LNCaP clone FGC (cell line): ENCODE measurements at regions not wholly inside any gene's neighbourhood (a gene's known extent, or its start where the extent isn't known, plus 50 kb on each side); places are given as distances from the start of the nearest gene placed in this dataset.

ENCODE experiments used
- DNase-seq: peaks from one replicate; pipeline ENCODE4 v3.0.0-alpha.2; 2011; ENCODE audit warnings: low read depth
- H3K4me3 ChIP-seq: 2 replicates; pipeline ENCODE4 v1.5.1; 2011; ENCODE audit warnings: mild to moderate bottlenecking, low read depth, low read length, control low read depth
- TF ChIP-seq, protein P1 (sequence below): IDR thresholded peaks from 2 replicates; pipeline ENCODE4 v1.5.1; 2012; ENCODE audit warnings: mild to moderate bottlenecking; ENCODE audit not compliant: control insufficient read depth, insufficient read depth; ENCODE audit errors: extremely low read depth

DNA sequence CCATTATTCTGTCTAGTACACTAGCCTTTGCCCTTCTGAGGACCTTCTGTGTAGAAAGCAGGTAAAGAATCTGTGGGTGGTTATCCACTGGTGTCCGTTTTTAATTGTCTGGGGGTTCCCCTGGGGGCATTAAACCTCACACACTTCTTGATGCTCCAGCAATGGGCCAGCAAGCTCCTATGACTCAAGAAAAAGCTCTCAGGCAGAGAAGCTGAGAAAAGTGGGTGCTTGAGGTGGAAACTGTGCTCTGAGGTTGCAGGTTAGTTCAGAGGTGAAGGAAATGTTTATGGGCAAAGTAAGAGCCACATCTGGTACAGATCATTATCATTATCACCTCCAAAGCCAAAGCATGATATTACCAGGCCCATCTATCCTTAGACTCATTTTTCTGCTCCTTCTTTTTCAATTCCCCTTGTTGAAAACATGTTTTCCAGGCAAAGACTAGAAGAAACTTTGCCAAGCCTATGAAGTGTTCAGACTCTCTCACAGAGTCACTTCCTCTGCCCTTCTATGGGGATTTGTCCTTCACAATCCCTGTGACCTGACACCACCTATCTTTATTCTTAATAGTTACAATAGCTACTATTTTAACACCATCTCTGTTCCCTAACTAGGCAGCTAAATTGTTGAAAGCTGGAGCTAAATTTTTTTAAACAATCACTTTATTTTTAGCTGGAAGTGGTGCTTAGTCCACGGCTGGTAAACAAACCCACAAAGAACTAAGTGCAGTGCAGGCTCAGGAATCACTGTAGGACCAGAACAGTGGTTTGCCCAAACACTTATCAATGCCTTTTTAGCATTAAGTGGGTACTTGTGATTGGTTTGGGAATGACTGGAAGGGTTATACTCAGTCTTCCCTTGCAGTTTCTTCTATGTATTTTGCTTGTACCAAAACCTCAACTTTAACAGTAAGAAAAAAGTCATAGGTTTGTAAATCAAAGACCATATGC lies 512.8 kb upstream of the POU3F3 start:
- no peak overlapping the region for H3K4me3 ChIP-seq
- TF ChIP-seq, protein P1, sequence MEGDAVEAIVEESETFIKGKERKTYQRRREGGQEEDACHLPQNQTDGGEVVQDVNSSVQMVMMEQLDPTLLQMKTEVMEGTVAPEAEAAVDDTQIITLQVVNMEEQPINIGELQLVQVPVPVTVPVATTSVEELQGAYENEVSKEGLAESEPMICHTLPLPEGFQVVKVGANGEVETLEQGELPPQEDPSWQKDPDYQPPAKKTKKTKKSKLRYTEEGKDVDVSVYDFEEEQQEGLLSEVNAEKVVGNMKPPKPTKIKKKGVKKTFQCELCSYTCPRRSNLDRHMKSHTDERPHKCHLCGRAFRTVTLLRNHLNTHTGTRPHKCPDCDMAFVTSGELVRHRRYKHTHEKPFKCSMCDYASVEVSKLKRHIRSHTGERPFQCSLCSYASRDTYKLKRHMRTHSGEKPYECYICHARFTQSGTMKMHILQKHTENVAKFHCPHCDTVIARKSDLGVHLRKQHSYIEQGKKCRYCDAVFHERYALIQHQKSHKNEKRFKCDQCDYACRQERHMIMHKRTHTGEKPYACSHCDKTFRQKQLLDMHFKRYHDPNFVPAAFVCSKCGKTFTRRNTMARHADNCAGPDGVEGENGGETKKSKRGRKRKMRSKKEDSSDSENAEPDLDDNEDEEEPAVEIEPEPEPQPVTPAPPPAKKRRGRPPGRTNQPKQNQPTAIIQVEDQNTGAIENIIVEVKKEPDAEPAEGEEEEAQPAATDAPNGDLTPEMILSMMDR: no peak

DNA sequence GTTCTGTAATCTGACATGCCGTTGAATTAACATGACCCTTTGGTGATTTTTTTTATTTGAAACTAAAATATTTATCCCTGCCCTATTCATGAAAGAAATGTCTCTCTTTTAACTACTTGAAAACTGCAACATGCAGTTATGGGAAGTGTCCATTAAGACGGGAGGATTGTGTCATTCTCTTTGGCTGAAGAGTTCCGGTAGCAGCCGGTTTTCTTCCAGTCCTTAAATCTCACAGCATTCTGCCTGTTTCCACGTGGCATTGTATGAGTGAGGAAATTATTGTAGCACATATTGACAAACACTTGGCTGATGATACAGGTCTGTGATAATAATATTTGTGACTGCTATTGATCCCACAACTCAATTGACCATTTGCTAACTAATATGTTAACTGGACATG lies 509.6 kb upstream of the POU3F3 start:
- no peak for DNase-seq
- TF ChIP-seq, protein P1: no peak
- no peak overlapping the region for H3K4me3 ChIP-seq

More for the DNA sequence above, 512.8 kb upstream of the POU3F3 start:
- no peak for DNase-seq

DNA sequence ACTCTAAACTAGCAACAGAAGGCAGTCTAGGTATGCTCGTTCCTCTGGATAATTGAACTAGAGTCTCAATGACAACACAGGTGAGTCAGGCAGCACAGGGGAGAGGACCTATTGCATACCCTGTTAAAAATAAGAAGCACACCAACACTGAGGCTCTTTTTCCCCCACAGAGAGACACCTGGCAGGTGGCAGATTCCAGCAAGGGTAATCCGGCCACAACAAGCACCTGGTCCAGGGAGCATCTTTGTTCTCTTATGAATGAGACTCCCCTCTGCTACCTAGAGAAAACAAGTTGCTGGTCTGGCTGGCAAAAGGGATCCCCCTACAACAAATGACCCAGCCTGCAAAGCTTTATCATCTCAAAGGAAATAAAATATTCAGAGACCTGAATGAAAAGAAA lies 508.9 kb upstream of the POU3F3 start:
- TF ChIP-seq, protein P1: no peak
- no peak overlapping the region for H3K4me3 ChIP-seq
- DNase-seq: no peak

- no peak overlapping the region for H3K4me3 ChIP-seq
- no peak for DNase-seq
- TF ChIP-seq, protein P1: no peak
Measured at GRCh38 chr2:104358122-104358521, 495.8 kb upstream of the POU3F3 start.

DNA sequence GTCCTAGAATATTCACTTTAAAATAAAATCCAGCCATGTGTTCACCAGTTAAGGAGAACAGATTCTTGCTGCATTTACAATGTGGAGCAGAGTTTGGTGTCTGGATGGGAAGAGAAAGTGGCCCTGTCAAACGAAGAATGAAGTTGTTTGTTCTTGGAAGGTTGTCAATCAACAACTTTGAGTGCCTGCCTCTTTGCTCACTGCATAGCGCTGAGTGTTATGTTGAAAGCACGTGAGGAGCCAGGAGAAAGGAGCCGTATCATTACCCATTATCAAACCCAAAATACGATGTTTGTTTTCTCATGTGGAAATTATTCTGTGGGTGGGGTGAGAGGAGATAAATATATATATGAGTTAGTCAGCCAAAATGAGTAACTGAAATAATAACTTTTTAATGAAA lies 492.5 kb upstream of the POU3F3 start:
- TF ChIP-seq, protein P1: no peak
- no peak for DNase-seq
- no peak overlapping the region for H3K4me3 ChIP-seq

DNA sequence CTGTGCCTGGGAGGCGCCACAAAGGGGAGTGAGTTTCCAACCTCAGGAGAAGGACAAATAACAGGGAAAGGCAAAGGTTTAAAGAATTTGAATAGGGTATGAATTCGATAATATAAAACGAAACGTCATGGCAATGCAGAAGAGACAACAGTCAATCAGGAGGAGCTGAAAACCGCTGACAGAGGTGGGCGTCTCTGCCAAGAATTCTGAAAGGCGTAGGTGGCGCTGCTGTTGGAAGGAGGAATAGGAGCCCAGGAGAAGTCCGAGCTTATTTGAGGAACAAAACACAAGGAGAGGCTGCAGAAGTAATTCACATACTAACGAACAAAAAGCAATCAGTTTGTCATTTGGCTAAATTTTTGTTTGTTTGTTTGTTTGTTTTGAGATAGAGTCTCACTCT lies 485.8 kb upstream of the POU3F3 start:
- no peak overlapping the region for H3K4me3 ChIP-seq
- TF ChIP-seq, protein P1: 0 out of 2 replicates have a peak, but pooled peaks have one; percentile 11
- no peak for DNase-seq

- DNase-seq: no peak
- H3K4me3 ChIP-seq: no peak overlapping the region
- TF ChIP-seq, protein P1: no peak
Measured at GRCh38 chr2:104371087-104371781, 482.7 kb upstream of the POU3F3 start.
